PFSK-1 (cell line): ENCODE measurements at regions not wholly inside any gene's neighbourhood (a gene's known extent, or its start where the extent isn't known, plus 50 kb on each side); places are given as distances from the start of the nearest gene placed in this dataset.

ENCODE experiments used
- FOXP2 ChIP-seq: optimal IDR thresholded peaks from 2 replicates; pipeline ENCODE3; 2011; ENCODE audit warnings: borderline replicate concordance, control low read depth, inconsistent platforms; ENCODE audit not compliant: insufficient read depth; ENCODE audit errors: extremely low read length, extremely low read depth
- POLR2AphosphoS5 ChIP-seq: IDR thresholded peaks from 2 replicates; pipeline ENCODE4 v1.6.1; 2012; ENCODE audit warnings: low read depth, mild to moderate bottlenecking, control low read depth, low read length, moderate library complexity
- SIN3A ChIP-seq: IDR thresholded peaks from 2 replicates; pipeline ENCODE4 v1.6.1; 2012; ENCODE audit warnings: mild to moderate bottlenecking, low read length, moderate library complexity, borderline replicate concordance; ENCODE audit not compliant: insufficient read depth
- TAF1 ChIP-seq: IDR thresholded peaks from 2 replicates; pipeline ENCODE4 v1.6.1; 2012; ENCODE audit warnings: low read length, control low read depth, borderline replicate concordance; ENCODE audit not compliant: insufficient read depth
- TF ChIP-seq, protein P1 (sequence below), 2 experiments: IDR thresholded peaks; 2 replicates each; pipeline versions ENCODE4 v1.6.1 to v1.8.0; 2011 to 2012; ENCODE audit warnings: low read depth in 2 of 2, low read length in 2 of 2, control low read depth in 1 of 2, inconsistent platforms in 1 of 2, mild to moderate bottlenecking in 1 of 2, moderate library complexity in 1 of 2; ENCODE audit not compliant: insufficient read depth in 1 of 2

DNA sequence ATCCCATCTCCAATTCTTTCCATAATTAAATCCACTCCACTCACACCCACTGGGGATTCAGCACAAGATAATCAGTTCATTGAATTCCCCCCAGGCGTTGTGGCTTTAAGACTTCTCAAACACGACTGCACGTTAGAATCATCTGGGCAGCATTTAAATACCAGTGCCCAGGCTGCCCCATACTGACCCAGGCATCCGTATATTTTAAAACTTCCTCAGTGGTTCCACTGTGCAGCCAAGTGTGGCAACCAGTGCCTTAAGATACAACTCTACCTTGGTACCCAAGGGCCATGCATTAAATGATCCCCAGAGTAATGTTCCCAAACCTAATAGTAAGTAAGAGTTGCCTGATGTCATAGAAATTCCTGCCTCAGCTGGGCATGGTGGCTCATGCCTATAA is 54.3 kb upstream of the BZW1 start:
- TF ChIP-seq SIN3A, result no peak
- peak; percentile 16; the same call in 1 of the 2 replicates for TF ChIP-seq POLR2AphosphoS5

DNA sequence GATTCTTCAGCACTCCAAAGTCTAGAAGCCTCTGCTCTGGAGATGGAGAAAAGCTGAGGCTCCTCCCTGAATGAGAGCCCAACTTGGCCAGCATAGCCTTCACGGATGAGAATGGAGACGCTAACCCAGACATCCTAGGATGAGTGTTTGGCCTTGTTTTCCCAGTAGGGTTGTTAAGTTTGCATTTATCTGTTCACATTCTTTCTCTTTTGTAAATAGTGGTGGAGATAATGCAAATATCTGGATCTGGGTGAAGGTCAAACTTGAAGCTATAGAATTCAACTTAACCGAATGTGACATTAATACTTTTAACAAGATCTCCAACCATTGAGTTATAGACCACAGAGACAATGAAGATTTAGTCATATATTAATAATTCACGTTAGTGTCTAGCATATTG is 53.4 kb upstream of the BZW1 start:
- TF ChIP-seq, protein P1, sequence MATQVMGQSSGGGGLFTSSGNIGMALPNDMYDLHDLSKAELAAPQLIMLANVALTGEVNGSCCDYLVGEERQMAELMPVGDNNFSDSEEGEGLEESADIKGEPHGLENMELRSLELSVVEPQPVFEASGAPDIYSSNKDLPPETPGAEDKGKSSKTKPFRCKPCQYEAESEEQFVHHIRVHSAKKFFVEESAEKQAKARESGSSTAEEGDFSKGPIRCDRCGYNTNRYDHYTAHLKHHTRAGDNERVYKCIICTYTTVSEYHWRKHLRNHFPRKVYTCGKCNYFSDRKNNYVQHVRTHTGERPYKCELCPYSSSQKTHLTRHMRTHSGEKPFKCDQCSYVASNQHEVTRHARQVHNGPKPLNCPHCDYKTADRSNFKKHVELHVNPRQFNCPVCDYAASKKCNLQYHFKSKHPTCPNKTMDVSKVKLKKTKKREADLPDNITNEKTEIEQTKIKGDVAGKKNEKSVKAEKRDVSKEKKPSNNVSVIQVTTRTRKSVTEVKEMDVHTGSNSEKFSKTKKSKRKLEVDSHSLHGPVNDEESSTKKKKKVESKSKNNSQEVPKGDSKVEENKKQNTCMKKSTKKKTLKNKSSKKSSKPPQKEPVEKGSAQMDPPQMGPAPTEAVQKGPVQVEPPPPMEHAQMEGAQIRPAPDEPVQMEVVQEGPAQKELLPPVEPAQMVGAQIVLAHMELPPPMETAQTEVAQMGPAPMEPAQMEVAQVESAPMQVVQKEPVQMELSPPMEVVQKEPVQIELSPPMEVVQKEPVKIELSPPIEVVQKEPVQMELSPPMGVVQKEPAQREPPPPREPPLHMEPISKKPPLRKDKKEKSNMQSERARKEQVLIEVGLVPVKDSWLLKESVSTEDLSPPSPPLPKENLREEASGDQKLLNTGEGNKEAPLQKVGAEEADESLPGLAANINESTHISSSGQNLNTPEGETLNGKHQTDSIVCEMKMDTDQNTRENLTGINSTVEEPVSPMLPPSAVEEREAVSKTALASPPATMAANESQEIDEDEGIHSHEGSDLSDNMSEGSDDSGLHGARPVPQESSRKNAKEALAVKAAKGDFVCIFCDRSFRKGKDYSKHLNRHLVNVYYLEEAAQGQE (IDR thresholded peaks at IDR 0.05; ENCODE audit: insufficient read depth in 1 of 2, low read depth in 2 of 2, low read length in 2 of 2), result no peak
- TF ChIP-seq TAF1, result no peak
- no peak for TF ChIP-seq POLR2AphosphoS5
- no peak for TF ChIP-seq FOXP2
- no peak for TF ChIP-seq SIN3A

DNA sequence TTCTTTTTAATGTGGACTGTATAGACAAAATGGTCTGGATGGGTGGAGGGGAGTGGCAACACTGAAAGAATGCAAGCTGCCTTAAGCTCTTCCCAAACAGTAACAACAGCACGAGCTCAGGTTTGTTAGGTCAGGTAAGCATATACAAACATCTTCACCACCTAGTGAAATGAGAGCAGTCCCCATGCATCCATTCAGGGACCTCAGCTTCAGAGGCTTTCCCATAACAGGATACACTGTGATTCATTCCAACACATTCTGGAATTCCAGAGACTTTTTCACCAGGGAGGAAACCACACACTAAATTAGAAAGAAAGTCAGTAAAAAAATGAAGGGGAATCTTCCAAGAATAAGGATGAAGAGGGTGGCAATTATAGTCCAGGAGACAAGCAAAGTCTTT is 50.4 kb upstream of the BZW1 start:
- TF ChIP-seq POLR2AphosphoS5 (no peak), FOXP2 (no peak), TAF1 (no peak), SIN3A (no peak)
- TF ChIP-seq, protein P1 (IDR thresholded peaks at IDR 0.05; ENCODE audit: insufficient read depth in 1 of 2, low read depth in 2 of 2, low read length in 2 of 2), result no peak
